ENCODE measurements at regions not wholly inside any gene's neighbourhood (a gene's known extent, or its start where the extent isn't known, plus 50 kb on each side); places are given as distances from the start of the nearest gene placed in this dataset.

- TF ChIP-seq CTCF (IDR thresholded peaks at IDR 0.05) (no peak), POLR2A (IDR thresholded peaks at IDR 0.05) (no peak), POLR2AphosphoS5 (IDR thresholded peaks at IDR 0.05) (no peak)
Observed at GRCh38 chr12:78759367-78759766, 105.2 kb upstream of the SYT1 start.

Measured in prostate gland (tissue), 2 donors.